OCI-LY1 (cell line): ENCODE measurements at regions not wholly inside any gene's neighbourhood (a gene's known extent, or its start where the extent isn't known, plus 50 kb on each side); places are given as distances from the start of the nearest gene placed in this dataset.

Experiments
- EZH2 ChIP-seq: fragments of 200-600 bp; sonication (generic), shearing (Covaris generic); IDR thresholded peaks from 2 replicates; pipeline ENCODE4 v1.8.0; 2017; ENCODE audit warnings: borderline replicate concordance, mixed run types, mild to moderate bottlenecking, antibody characterized with exemption, low read length, moderate library complexity, mixed read lengths
- TF ChIP-seq, protein P1 (sequence below): fragments of 200-600 bp; sonication (generic), shearing (Covaris generic); IDR thresholded peaks from 2 replicates; pipeline ENCODE4 v1.5.1; 2017; ENCODE audit warnings: mild to moderate bottlenecking, antibody characterized with exemption, low read length, moderate library complexity, mixed read lengths

DNA sequence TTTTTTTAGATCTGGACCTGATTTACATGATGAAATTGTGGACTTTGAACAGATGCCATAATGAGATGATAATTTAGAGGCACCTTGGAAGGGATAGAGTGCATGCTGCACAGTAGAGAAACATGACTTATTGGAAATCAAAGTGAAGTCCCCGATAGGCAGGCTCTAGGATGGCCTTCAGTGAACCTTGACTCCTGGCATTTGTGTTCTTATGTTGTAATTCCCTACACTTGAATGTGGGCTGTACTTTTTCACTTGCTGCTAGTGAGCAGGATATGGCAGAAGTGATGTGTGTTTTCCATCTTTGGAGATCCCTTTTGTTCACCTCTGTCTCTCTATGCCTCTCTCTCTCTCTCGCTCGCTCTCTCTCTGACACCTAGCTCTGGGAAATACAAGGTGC, 1614.6 kb downstream of the PCDH9 start:
- TF ChIP-seq, protein P1, sequence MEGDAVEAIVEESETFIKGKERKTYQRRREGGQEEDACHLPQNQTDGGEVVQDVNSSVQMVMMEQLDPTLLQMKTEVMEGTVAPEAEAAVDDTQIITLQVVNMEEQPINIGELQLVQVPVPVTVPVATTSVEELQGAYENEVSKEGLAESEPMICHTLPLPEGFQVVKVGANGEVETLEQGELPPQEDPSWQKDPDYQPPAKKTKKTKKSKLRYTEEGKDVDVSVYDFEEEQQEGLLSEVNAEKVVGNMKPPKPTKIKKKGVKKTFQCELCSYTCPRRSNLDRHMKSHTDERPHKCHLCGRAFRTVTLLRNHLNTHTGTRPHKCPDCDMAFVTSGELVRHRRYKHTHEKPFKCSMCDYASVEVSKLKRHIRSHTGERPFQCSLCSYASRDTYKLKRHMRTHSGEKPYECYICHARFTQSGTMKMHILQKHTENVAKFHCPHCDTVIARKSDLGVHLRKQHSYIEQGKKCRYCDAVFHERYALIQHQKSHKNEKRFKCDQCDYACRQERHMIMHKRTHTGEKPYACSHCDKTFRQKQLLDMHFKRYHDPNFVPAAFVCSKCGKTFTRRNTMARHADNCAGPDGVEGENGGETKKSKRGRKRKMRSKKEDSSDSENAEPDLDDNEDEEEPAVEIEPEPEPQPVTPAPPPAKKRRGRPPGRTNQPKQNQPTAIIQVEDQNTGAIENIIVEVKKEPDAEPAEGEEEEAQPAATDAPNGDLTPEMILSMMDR, result no peak
- TF ChIP-seq EZH2, result no peak
